Breast epithelium (tissue), 4 donors: ENCODE measurements at regions not wholly inside any gene's neighbourhood (a gene's known extent, or its start where the extent isn't known, plus 50 kb on each side); places are given as distances from the start of the nearest gene placed in this dataset.

Source experiments
- DNase-seq, 2 donors: peaks; one replicate each; pipeline ENCODE4 v3.0.0-alpha.2; 2019; ENCODE audit warnings: low spot score in 2 of 2
- H3K27ac ChIP-seq, 2 donors: fragments of 200-600 bp; sonication (generic) in 1 of 2; one replicate each; pipeline ENCODE4 v1.5.1; 2016 to 2019; ENCODE audit warnings: mild to moderate bottlenecking in 1 of 2
- H3K27me3 ChIP-seq, 2 donors: fragments of 200-600 bp; sonication (generic) in 1 of 2; one replicate each; pipeline versions ENCODE4 v1.5.1 to v1.6.0; 2017 to 2019; ENCODE audit warnings: control low read depth in 1 of 2, mild to moderate bottlenecking in 1 of 2
- H3K36me3 ChIP-seq: fragments of 200-600 bp; one replicate; pipeline ENCODE4 v1.5.1; 2019
- H3K4me1 ChIP-seq, 2 donors: fragments of 200-600 bp; sonication (generic); one replicate each; pipeline ENCODE4 v1.5.1; 2016 to 2019; ENCODE audit warnings: control low read depth in 1 of 2
- H3K4me3 ChIP-seq, 3 donors: fragments of 200-600 bp; sonication (generic); 1 replicate in 2 of 3; 2 replicates in 1 of 3; pipeline ENCODE4 v1.5.1; 2016 to 2019; ENCODE audit warnings: mild to moderate bottlenecking in 3 of 3, moderate library complexity in 2 of 3
- H3K9me3 ChIP-seq, 2 donors: fragments of 200-600 bp; sonication (generic) in 1 of 2; one replicate each; pipeline ENCODE4 v1.5.1; 2016 to 2019; ENCODE audit warnings: control low read depth in 1 of 2
- POLR2A ChIP-seq: fragments of 450-650 bp; IDR thresholded peaks from one replicate; pipeline ENCODE4 v1.6.1; 2016; ENCODE audit warnings: antibody characterized with exemption, mild to moderate bottlenecking, moderate library complexity
- POLR2AphosphoS5 ChIP-seq, 3 donors: sonication (generic); formaldehyde crosslinking; IDR thresholded peaks; one replicate each; pipeline ENCODE4 v1.6.1; 2017; ENCODE audit warnings: antibody characterized with exemption in 3 of 3
- intact Hi-C: fragments of 100-400 bp; cut with DNase I; formaldehyde crosslinking; loops from one replicate; pipeline ENCODE4 v1.15.1; 2023; ENCODE audit warnings: low total_unique reads
- TF ChIP-seq, protein P1 (sequence below), 3 donors: fragments of 450-650 bp; IDR thresholded peaks; one replicate each; pipeline ENCODE4 v1.5.1; 2016 to 2017; ENCODE audit warnings: antibody characterized with exemption in 3 of 3, mild to moderate bottlenecking in 3 of 3, moderate library complexity in 3 of 3

DNA sequence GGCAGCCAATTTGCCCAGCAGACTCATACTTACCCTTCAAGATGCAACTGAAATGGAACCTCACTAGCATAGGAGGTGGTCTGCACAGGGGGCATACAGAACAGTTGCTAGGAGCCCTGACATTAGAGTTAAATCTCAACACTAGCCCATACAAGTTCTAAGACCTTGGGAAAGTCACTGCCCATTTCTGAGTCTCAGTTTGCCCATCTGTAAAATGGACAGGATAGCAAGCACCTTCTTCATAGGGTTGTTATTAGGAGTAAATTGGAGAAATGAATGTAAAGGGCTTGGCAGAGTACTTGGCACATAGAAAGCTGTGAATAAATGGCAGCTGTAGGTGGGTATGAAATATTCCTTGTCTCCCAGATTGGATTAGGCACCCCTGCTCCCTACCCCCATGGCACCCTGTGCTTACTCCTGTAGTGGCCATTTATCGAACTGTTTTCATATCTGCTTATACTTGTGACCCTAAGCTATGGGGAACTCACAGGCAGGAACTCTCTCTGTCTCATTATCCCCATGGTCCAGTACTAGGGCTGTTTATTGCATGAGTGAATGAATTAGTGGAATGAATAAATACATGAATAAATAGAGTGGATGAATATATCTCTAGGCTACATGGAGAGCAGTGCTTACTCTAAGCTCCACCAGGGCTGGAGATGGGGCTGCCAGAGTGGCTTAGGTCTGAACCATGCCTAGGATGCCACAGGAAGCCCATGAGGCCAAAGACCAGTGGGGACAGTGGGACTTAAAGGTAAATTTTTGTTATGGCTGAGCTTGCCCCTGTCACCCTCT lies 152.6 kb downstream of the PLPP3 start:
- H3K27me3 ChIP-seq = no peaks in the 10 kb centered on the region
- H3K4me3 ChIP-seq = no peak overlapping the region
- H3K36me3 ChIP-seq = no peaks in the 10 kb centered on the region
- H3K27ac ChIP-seq = no peak overlapping the region
- intact Hi-C loops = no loop called here
- TF ChIP-seq POLR2AphosphoS5 (IDR thresholded peaks at IDR 0.05) (no peak), POLR2A (no peak)
- TF ChIP-seq, protein P1, sequence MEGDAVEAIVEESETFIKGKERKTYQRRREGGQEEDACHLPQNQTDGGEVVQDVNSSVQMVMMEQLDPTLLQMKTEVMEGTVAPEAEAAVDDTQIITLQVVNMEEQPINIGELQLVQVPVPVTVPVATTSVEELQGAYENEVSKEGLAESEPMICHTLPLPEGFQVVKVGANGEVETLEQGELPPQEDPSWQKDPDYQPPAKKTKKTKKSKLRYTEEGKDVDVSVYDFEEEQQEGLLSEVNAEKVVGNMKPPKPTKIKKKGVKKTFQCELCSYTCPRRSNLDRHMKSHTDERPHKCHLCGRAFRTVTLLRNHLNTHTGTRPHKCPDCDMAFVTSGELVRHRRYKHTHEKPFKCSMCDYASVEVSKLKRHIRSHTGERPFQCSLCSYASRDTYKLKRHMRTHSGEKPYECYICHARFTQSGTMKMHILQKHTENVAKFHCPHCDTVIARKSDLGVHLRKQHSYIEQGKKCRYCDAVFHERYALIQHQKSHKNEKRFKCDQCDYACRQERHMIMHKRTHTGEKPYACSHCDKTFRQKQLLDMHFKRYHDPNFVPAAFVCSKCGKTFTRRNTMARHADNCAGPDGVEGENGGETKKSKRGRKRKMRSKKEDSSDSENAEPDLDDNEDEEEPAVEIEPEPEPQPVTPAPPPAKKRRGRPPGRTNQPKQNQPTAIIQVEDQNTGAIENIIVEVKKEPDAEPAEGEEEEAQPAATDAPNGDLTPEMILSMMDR (IDR thresholded peaks at IDR 0.05) = no peak
- no peak for DNase-seq
- no peaks in the 10 kb centered on the region for H3K4me1 ChIP-seq
- no peaks in the 10 kb centered on the region for H3K9me3 ChIP-seq

DNA sequence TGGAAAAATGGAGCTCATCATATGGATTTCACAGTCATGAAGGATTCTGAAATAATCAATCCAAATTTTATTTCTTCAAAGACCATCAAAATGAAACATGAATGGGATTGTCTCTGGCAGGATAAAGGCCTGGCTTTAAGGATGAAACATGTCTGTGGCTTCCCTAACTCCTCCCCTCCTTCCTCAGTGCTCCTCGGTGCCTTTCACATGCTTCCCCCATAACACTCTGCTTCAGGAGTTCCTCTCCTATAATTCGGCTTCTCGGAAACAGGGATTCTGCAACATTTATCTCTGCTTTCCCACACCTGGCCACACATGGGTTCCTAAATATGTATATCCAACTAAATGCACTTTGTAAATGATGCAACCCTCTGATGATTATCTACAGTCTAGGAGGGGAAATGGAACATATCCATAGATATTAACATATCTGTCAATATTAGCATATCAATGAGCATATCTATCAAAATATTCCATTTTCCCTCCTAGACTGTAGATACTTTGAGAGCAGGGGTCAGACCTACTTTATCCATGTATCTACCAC lies 153.8 kb downstream of the PLPP3 start:
- Histone ChIP-seq H3K36me3 (no peaks in the 10 kb centered on the region), H3K9me3 (no peaks in the 10 kb centered on the region), H3K4me3 (no peak overlapping the region), H3K27me3 (no peaks in the 10 kb centered on the region), H3K4me1 (no peaks in the 10 kb centered on the region), H3K27ac (no peak overlapping the region)
- TF ChIP-seq POLR2AphosphoS5 (IDR thresholded peaks at IDR 0.05) (no peak), POLR2A (no peak)
- TF ChIP-seq, protein P1 (IDR thresholded peaks at IDR 0.05) = no peak
- DNase-seq = no peak
- intact Hi-C loops = no loop called here

DNA sequence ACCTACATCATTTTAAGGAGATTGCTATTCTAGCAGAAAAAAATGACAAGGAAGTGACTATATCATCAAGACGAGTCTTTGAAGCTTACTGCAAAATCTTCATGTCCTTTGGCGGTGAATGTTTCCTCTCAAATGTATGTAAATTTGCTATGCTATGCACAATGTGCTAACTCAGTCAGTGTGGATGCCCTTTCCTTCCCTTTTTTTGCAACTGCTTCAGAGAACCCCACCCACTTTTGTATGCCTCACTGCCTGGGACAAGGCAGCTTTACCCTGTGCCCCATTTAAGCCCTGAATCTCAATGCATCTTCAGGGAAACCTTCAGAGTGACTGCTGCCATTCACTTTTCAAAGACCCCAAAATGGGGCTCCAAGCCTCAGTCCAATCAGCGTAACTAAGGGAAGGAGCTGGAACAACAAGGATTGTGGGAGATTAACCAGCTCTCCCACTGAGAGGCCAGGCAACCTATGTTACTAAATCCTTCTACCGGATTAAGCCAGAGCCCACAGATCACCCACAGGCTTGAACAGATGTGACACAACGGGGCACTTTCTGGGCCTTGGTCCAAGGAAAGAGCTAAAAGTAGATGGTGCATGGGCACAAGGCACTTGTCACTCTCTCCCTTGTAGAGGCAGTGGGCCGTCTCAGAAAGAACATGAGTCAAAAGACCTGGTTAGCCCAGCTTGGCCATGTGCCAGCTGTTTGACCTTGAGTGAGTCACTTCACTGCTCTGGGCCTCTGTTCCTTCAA lies 154.4 kb downstream of the PLPP3 start:
- intact Hi-C loops = no loop called here
- no peak overlapping the region for H3K4me3 ChIP-seq

GRCh38 chr1:56423716-56424115 lies 155.6 kb downstream of the PLPP3 start:
- Histone ChIP-seq H3K9me3 (no peaks in the 10 kb centered on the region), H3K36me3 (no peaks in the 10 kb centered on the region), H3K27ac (no peak overlapping the region), H3K27me3 (no peaks in the 10 kb centered on the region), H3K4me1 (no peaks in the 10 kb centered on the region), H3K4me3 (no peak overlapping the region)
- TF ChIP-seq POLR2AphosphoS5 (IDR thresholded peaks at IDR 0.05) = no peak
- no peak for DNase-seq
- intact Hi-C loops = no loop called here

More for the DNA sequence above, 154.4 kb downstream of the PLPP3 start:
- no peaks in the 10 kb centered on the region for H3K4me1 ChIP-seq
- H3K36me3 ChIP-seq = no peaks in the 10 kb centered on the region
- no peaks in the 10 kb centered on the region for H3K9me3 ChIP-seq
- TF ChIP-seq POLR2AphosphoS5 (IDR thresholded peaks at IDR 0.05) = no peak
- TF ChIP-seq POLR2A = no peak
- TF ChIP-seq, protein P1 (IDR thresholded peaks at IDR 0.05) = no peak
- no peak overlapping the region for H3K27ac ChIP-seq
- no peaks in the 10 kb centered on the region for H3K27me3 ChIP-seq
- no peak for DNase-seq

GRCh38 chr1:56418151-56418631 lies 161.2 kb downstream of the PLPP3 start:
- H3K9me3 ChIP-seq = no peaks in the 10 kb centered on the region
- no peaks in the 10 kb centered on the region for H3K36me3 ChIP-seq
- H3K4me1 ChIP-seq = no peaks in the 10 kb centered on the region
- no peaks in the 10 kb centered on the region for H3K27me3 ChIP-seq
- DNase-seq = no peak
- peak overlapping the region in 1 of 2 donors; percentile 46 for H3K27ac ChIP-seq
- TF ChIP-seq POLR2AphosphoS5 (IDR thresholded peaks at IDR 0.05) (no peak), POLR2A (no peak)
- TF ChIP-seq, protein P1 (IDR thresholded peaks at IDR 0.05) = no peak
- intact Hi-C loops = no loop called here
- H3K4me3 ChIP-seq = no peak overlapping the region
